ENCODE measurements at regions not wholly inside any gene's neighbourhood (a gene's known extent, or its start where the extent isn't known, plus 50 kb on each side); places are given as distances from the start of the nearest gene placed in this dataset.
"Not testable (repeated sequence)": the region's sequence is repeated elsewhere in the genome, so short reads cannot be mapped to it uniquely, and the experiment has no call there.

DNA sequence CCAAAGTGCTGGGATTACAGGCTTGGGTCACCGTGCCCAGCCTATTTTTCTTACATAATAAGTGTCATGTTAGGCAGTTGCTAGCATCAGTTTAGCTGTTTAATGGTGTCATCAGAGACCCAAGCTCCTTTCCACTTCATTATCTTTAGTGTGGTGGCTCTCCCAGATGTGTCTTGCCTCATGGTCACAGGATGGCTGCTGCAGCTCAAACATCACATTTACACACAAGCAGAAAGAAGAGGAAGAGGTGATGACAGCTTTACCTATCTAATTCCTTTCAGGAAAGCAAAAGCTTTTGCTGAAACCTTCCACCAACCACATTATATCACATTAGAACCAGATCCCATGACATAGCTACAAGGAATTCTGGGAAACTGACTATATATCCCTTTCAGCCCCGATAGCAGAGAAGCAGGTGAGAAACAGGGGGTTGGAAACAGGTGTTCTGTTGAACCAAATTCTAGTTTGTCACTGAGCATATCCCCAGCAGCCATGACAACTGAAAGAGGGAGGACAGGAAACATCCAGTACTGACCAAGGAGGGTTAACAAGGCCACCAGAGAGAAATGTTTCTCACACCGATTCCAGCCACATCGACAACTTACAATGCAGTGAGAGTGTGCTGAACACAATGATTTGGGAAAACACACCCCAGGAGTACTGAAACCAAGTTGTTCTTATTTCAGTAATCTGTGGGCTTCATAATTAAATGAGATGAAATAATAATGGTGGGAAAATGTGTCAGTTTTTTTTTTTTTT, 617.0 kb downstream of the UQCRFS1 start:
- DNase-seq (ENCODE audit: extremely low read depth, low read depth): no peak
- TF ChIP-seq, protein P1, sequence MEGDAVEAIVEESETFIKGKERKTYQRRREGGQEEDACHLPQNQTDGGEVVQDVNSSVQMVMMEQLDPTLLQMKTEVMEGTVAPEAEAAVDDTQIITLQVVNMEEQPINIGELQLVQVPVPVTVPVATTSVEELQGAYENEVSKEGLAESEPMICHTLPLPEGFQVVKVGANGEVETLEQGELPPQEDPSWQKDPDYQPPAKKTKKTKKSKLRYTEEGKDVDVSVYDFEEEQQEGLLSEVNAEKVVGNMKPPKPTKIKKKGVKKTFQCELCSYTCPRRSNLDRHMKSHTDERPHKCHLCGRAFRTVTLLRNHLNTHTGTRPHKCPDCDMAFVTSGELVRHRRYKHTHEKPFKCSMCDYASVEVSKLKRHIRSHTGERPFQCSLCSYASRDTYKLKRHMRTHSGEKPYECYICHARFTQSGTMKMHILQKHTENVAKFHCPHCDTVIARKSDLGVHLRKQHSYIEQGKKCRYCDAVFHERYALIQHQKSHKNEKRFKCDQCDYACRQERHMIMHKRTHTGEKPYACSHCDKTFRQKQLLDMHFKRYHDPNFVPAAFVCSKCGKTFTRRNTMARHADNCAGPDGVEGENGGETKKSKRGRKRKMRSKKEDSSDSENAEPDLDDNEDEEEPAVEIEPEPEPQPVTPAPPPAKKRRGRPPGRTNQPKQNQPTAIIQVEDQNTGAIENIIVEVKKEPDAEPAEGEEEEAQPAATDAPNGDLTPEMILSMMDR (IDR thresholded peaks at IDR 0.05; ENCODE audit: low read depth, low read length, missing control alignments): no peak
- no peak overlapping the region for H3K4me3 ChIP-seq (replicated peaks; ENCODE audit: low read depth, low read length)

DNA sequence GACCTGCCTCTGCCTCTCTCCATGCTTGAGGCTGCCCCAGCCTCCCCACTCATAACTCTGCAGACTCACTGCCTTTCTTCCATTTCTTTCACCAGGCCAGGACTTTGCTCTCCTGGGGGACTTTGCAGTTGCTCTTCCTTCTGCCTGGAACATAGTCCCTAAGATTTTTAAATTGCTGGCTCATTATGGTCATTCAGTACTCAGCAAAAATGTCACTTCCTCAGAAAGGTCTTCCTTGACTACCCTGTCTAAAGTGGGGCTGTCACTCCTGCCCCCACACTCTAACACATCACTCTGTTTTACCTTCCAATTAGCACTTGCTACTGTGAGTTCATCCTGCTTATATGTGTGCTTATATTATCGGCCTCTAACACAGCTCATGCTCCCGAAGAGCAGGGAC, 618.2 kb downstream of the UQCRFS1 start:
- TF ChIP-seq, protein P1 (IDR thresholded peaks at IDR 0.05; ENCODE audit: low read depth, low read length, missing control alignments): no peak
- no peak overlapping the region for H3K4me3 ChIP-seq (replicated peaks; ENCODE audit: low read depth, low read length)

DNA sequence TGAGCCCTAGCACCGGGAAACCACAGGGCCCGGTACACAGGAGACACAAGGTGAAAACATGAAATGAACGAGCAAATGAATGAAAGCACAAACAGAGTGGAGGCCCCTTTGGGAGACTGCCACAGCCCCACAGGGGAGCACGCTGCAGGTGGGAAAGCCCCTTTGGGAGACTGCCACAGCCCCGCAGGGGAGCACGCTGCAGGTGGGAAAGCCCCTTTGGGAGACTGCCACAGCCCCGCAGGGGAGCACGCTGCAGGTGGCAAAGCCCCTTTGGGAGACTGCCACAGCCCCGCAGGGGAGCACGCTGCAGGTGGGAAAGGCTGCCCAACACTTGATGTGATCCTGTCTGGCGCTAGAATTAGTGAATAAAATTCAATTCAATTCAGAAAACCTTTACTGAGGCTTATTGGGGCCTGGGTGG, 623.0 kb downstream of the UQCRFS1 start:
- DNase-seq (ENCODE audit: extremely low read depth, low read depth); H3K4me3 ChIP-seq (replicated peaks; ENCODE audit: low read depth, low read length): not testable (repeated sequence)

More for the DNA sequence above, 618.2 kb downstream of the UQCRFS1 start:
- no peak for DNase-seq (ENCODE audit: extremely low read depth, low read depth)

DNA sequence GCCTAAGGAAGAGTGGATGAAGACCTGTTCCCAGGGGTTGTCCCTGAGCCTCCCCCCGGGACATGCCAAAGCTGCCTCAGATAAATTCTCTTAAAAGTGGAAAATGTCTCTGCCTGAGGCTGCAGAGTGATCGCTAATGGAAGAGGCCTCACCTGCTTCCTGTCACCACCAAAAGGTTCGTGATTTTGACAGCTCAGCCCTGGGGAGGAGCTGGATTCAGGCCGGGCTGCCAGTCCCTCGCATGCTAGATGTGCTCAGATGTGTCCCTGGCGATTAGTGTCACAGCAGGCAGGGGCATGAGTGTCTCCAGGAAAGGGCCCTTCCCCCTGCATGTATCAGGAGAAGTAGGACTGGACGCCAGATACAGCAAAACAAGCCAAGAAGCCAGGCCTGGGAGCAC, 626.5 kb downstream of the UQCRFS1 start:
- DNase-seq (ENCODE audit: extremely low read depth, low read depth): no peak
- TF ChIP-seq, protein P1 (IDR thresholded peaks at IDR 0.05; ENCODE audit: low read depth, low read length, missing control alignments): no peak
- no peak overlapping the region for H3K4me3 ChIP-seq (replicated peaks; ENCODE audit: low read depth, low read length)

DNA sequence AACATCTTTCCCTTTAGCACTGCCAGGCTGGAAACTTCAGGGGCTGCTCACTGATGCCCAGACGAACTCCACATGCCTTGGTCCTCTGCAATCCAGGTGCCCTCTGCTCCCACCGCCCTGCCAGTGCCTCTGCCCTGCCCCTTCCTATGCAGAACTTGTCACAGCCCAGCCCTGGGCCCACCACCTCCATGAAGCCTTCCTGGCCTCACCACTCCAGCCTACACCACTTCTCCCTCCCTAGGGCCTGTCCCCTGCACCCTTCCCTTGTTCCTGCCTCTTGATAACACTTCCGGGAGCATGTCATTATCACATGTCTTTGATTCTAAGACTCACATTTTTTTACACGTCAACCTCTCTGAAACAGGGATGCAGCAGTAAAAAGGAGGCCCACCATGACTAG, 627.2 kb downstream of the UQCRFS1 start:
- TF ChIP-seq, protein P1 (IDR thresholded peaks at IDR 0.05; ENCODE audit: low read depth, low read length, missing control alignments): no peak
- DNase-seq (ENCODE audit: extremely low read depth, low read depth): no peak
- H3K4me3 ChIP-seq (replicated peaks; ENCODE audit: low read depth, low read length): no peak overlapping the region

DNA sequence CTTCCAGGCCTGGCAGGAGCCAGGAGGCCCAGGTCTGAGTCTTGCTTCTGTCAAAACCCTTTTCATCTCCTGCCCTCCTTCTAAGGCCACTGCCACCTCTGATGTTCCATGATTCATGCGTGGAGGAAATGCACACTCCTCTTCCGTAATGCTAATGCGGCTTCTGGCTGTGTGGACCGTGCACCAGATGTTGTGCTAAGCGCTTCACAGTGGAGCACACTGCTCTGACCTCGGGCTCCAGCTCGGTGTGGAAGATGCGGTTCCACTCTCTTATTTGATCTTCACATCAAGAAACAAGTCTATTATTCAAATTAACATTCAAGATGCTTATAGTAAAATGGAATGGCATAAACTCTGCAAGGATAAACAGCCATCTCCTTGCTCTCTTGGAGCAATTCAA, 629.2 kb downstream of the UQCRFS1 start:
- TF ChIP-seq, protein P1 (IDR thresholded peaks at IDR 0.05; ENCODE audit: low read depth, low read length, missing control alignments): no peak
- H3K4me3 ChIP-seq (replicated peaks; ENCODE audit: low read depth, low read length): no peak overlapping the region
- no peak for DNase-seq (ENCODE audit: extremely low read depth, low read depth)

DNA sequence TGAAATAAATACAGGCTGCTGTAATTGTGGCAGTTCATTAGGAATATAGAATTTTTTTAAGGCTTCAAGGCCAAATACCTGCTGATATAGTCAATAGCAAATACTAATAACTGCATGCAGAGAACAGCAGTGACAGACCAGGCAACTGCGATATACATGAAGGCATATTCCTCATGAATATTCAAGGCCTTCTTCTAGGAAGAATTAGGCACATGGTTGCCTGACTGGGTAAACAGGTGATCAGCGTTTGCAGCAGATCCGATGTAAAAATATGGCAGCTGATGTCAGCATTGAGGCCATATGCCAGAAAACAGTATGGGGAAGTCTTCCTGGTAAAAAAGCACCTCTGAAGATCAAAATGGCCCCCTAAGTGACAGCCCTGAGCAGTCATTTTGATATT, 629.7 kb downstream of the UQCRFS1 start:
- no peak overlapping the region for H3K4me3 ChIP-seq (replicated peaks; ENCODE audit: low read depth, low read length)
- no peak for DNase-seq (ENCODE audit: extremely low read depth, low read depth)
- TF ChIP-seq, protein P1 (IDR thresholded peaks at IDR 0.05; ENCODE audit: low read depth, low read length, missing control alignments): no peak
